Hematopoietic multipotent progenitor cell treated with erythropoietin and hydrocortisone succinate and interleukin-3 and kit ligand, for 15 days (in vitro differentiated cells): ENCODE measurements at regions not wholly inside any gene's neighbourhood (a gene's known extent, or its start where the extent isn't known, plus 50 kb on each side); places are given as distances from the start of the nearest gene placed in this dataset.
"Not testable (repeated sequence)": the region's sequence is repeated elsewhere in the genome, so short reads cannot be mapped to it uniquely, and the experiment has no call there.

Experiments used
- DNase-seq: peaks from one replicate; pipeline ENCODE4 v3.0.0-alpha.2; 2015; ENCODE audit warnings: low spot score

DNA sequence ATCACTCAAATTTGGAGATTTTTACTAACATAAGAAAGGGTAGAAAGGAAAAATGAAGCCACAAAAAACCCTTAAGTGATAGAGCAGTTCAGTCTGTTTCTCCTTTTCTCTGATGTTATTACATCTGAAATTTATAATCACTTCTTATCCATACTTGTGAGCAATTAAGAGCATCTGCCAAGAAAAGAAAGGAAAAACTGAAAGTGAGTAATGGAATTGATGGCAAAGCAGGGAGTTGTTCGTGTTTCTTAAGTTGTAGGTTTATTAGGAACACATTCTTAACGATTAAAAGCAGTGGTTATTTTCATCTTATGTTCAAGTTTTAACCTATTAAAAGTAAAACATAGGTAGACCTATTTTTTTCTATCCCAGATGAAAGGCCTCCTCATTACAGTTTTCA lies 277.7 kb downstream of the RND3 start:
- DNase-seq = no peak

GRCh38 chr2:150208689-150209088 lies 278.8 kb downstream of the RND3 start:
- no peak for DNase-seq

GRCh38 chr2:150207979-150208378 lies 279.5 kb downstream of the RND3 start:
- DNase-seq = no peak

- DNase-seq = no peak
Measured at GRCh38 chr2:150204451-150204850, 283.0 kb downstream of the RND3 start.

- DNase-seq = not testable (repeated sequence)
Measured at GRCh38 chr2:150194816-150195215, 292.7 kb downstream of the RND3 start.

DNA sequence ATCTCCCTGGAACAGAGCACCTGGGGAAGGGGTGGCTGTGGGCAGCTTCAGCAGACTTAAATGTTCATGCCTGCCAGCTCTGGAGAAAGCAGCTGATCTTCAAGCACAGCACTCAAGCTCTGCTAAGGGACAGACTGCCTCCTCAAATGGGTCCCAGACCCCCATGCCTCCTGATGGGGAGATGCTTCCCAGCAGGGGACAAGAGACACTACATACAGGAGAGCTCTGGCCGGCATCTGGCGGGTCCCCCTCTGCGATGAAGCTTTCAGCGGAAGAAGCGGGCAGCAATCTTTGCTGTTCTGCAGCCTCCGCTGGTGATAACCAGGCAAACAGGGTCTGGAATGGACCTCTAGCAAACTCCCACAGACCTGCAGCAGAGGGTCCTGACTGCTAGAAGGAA lies 294.8 kb downstream of the RND3 start:
- DNase-seq = no peak

GRCh38 chr2:150191349-150191748 lies 296.1 kb downstream of the RND3 start:
- DNase-seq = no peak

DNA sequence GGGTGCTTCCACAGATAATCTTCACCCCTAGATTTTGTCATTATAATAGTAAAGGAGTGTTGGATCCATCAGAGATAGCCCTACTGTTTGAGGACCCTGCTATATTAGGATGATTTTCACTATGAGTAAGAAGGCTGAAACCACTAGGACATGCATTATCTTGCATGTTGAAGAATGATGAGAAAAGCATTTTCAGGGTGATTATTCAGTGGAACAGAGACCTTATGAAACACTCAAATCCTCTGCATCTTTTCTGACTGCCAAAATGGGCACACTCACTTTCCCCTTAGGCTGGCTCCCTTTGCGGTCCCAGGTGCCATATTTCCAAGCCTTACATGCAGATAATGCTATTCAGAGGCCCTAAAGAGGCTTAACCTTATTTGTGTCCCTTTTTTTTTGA lies 296.9 kb downstream of the RND3 start:
- DNase-seq = no peak

GRCh38 chr2:150188800-150189199 lies 298.7 kb downstream of the RND3 start:
- no peak for DNase-seq

DNA sequence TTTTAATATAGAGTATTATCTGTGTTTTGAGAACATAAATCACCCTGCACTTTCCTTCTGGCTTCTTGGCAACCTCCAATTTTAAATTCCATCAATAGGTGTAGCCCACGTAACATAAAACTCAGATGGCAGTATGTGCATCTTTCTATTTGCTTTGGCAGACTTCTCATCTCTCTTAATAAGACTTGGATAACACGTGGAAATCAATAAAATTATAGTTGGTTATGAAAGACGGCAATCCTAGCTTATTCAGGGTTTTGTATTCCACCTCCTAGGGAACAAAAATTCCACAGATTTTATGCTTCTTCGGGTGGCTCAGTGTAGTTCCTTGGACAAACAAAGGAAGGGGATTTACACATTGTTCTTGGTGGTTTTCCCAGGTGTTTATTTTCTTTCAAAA lies 299.3 kb downstream of the RND3 start:
- DNase-seq = no peak

DNA sequence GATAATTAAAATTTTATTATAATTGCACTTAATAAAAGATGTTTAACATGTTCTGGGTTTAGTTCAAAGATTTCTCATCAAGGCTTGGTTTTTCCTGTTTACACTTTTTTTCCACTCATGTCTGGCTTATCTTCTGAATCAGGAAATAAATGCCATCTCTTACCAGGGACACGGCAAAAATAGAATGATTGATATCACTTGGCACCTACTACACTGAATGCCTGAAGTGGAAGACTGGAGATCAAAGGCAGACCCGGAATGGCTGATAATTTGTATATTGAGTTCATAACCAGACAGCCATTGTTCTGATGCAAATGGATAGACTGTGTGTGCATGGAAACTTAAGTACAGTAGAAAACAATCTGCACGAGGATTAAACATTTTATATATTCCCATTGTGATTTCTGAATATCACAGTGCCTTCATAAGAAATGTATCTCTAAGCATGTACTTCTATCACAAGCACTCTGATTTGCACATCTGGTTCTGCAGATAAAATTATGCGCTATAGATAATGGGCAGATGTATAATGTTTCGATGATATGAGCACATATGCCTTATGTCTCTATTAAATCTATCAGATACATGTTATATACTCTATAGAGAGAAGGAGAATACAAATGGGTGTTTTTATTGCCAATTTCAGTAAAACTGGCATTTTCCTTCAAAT lies 304.8 kb downstream of the RND3 start:
- DNase-seq = no peak

- no peak for DNase-seq
Measured at GRCh38 chr2:150178591-150178990, 308.9 kb downstream of the RND3 start.

- no peak for DNase-seq
Measured at GRCh38 chr2:150174971-150175421, 312.5 kb downstream of the RND3 start.

GRCh38 chr2:150174056-150174805 lies 313.2 kb downstream of the RND3 start:
- DNase-seq = no peak

GRCh38 chr2:150171065-150171548 lies 316.4 kb downstream of the RND3 start:
- DNase-seq = no peak

DNA sequence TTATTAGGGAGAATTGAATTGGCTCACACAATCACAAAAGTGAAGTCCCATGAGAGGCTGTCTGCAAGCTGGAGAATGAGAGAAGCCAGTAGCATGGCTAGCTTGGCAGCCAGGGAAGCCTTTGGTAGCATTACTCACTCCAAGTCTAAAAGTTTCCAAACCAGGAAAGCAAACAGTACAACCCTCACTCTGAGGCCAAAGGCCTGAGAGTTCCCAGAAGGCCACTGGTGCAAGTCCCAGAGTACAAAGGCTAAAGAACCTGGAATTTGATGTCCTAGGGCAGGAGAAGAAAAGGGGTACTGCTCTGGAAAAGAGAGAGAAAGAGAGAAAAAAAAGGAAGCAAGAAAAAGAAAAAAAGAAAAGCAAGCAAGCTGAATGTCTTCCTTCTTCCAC lies 318.2 kb downstream of the RND3 start:
- no peak for DNase-seq

DNA sequence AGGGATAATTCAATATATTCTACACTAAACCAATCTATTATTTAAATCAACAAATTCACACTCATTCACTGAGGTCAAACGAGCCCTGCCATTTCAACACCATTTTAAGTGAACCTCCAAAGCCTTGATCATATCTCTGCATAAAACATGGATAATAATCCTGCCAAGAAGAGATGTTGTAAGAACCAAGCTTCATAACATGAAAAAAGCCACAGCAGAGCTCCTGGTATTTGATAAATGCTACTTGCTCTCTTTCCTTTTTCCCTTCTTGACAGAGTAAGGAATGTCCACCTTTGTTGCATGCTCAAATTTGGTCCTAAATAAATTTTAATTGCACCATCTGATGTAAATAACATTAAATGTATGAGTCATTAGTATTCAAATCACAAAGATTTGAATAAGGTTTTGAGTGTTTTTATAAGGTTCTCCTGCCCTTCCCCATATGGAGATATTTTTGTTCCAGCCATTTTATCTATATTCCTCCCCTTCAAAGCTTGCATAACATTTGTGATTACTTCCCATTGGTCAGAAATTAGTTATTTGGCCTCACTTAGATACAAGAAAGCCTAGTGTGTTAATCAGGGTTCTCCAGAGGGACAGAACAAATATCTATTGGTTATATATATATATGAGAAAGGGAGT lies 318.8 kb downstream of the RND3 start:
- no peak for DNase-seq

GRCh38 chr2:150167711-150168110 lies 319.8 kb downstream of the RND3 start:
- DNase-seq = no peak

GRCh38 chr2:150166313-150167051 lies 321.0 kb downstream of the RND3 start:
- DNase-seq = no peak

DNA sequence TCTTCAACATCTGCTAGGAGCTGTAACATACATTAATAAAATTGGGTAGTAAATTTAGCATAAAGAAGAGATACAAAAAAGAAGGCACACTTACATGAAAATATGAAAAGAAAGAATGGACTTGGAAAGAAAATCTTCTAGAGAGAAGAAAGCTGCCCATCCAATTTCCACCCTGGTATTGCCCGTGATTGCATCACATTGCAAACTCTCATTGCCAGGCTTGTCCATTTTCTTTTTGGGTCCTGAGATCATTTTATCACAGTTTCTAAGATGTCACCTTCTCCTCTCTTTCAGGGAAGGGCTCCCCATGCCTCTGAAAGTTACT lies 321.5 kb downstream of the RND3 start:
- no peak for DNase-seq

DNA sequence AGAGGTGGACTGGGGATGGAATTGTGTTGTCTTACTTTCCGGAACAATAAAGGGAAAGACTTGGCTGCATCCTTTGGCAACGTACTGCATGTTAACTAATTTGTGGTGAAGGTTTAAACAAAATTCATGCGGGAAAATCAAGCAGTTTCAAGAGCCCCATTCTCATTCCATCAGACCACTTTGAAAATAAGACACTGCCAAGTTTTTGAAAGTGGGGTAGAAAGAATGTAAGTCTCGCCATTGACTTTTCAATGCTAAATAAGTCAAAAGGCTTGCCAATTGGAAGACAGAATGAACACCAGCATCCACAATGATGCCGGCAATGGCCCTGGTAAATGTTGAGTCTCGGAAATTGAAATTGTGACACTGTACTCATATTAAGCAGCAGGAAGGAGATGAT lies 322.0 kb downstream of the RND3 start:
- no peak for DNase-seq

GRCh38 chr2:150162241-150162942 lies 325.1 kb downstream of the RND3 start:
- no peak for DNase-seq
